Keratinocyte (primary cell): ENCODE measurements at regions not wholly inside any gene's neighbourhood (a gene's known extent, or its start where the extent isn't known, plus 50 kb on each side); places are given as distances from the start of the nearest gene placed in this dataset.
"Not testable (repeated sequence)": the region's sequence is repeated elsewhere in the genome, so short reads cannot be mapped to it uniquely, and the experiment has no call there.

Source experiments
- DNase-seq: peaks from one replicate; pipeline ENCODE4 v3.0.0-alpha.2; 2011; ENCODE audit warnings: low read depth, missing footprints, low spot score
- FAIRE-seq: peaks from 2 replicates; lab custom pipeline; 2011; peaks lifted over from hg19 to GRCh38; lab: Jason Lieb, UNC
- H2AFZ ChIP-seq: 2 replicates; pipeline ENCODE4 v1.6.0; 2012; ENCODE audit warnings: low read length, control low read depth, inconsistent platforms; ENCODE audit not compliant: control insufficient read depth
- H3K27ac ChIP-seq: 2 replicates; pipeline ENCODE4 v1.5.1; 2011; ENCODE audit warnings: low read length; ENCODE audit not compliant: control insufficient read depth, insufficient read depth
- H3K27me3 ChIP-seq: 3 replicates; pipeline ENCODE4 v1.6.0; 2011; ENCODE audit warnings: low read length; ENCODE audit not compliant: control insufficient read depth, insufficient read depth; ENCODE audit errors: extremely low read depth
- H3K36me3 ChIP-seq, 2 experiments: 2 replicates in 1 of 2; 3 replicates in 1 of 2; pipeline ENCODE4 v1.5.1; 2011; ENCODE audit warnings: low read length in 2 of 2, mild to moderate bottlenecking in 1 of 2; ENCODE audit not compliant: control insufficient read depth in 2 of 2, insufficient read depth in 2 of 2; ENCODE audit errors: extremely low read depth in 1 of 2
- H3K4me1 ChIP-seq: 3 replicates; pipeline ENCODE4 v1.5.1; 2011; ENCODE audit warnings: low read length; ENCODE audit not compliant: control insufficient read depth, insufficient read depth; ENCODE audit errors: extremely low read depth
- H3K4me2 ChIP-seq: 3 replicates; pipeline ENCODE4 v1.6.0; 2011; ENCODE audit warnings: low read depth, low read length; ENCODE audit not compliant: control insufficient read depth, insufficient read depth; ENCODE audit errors: extremely low read depth
- H3K4me3 ChIP-seq, 3 experiments: fragments of 200-600 bp in 1 of 3; sonication (generic) in 1 of 3; 2 replicates in 2 of 3; 3 replicates in 1 of 3; pipeline ENCODE4 v1.5.1; 2011 to 2016; ENCODE audit warnings: low read length in 3 of 3, mild to moderate bottlenecking in 3 of 3, control low read depth in 2 of 3, inconsistent platforms in 1 of 3, low read depth in 1 of 3, mixed read lengths in 1 of 3, mixed run types in 1 of 3, moderate library complexity in 1 of 3; ENCODE audit not compliant: control insufficient read depth in 2 of 3, insufficient read depth in 2 of 3; ENCODE audit errors: extremely low read depth in 1 of 3
- H3K79me2 ChIP-seq: 2 replicates; pipeline ENCODE4 v1.6.0; 2012; ENCODE audit warnings: low read length; ENCODE audit not compliant: control insufficient read depth, insufficient read depth
- H3K9ac ChIP-seq: 3 replicates; pipeline ENCODE4 v1.6.0; 2011; ENCODE audit warnings: low read length; ENCODE audit not compliant: control insufficient read depth, insufficient read depth; ENCODE audit errors: extremely low read depth
- H3K9me1 ChIP-seq: 3 replicates; pipeline ENCODE4 v1.6.0; 2011; ENCODE audit warnings: low read length; ENCODE audit not compliant: control insufficient read depth, insufficient read depth; ENCODE audit errors: extremely low read depth
- H3K9me3 ChIP-seq: 2 replicates; pipeline ENCODE4 v1.5.1; 2012; ENCODE audit warnings: low read depth, low read length; ENCODE audit not compliant: control insufficient read depth
- H4K20me1 ChIP-seq: 3 replicates; pipeline ENCODE4 v1.6.0; 2011; ENCODE audit warnings: low read length; ENCODE audit not compliant: control insufficient read depth, insufficient read depth; ENCODE audit errors: extremely low read depth
- dilution Hi-C: fragments of 300-500 bp; cut with MboI; formaldehyde crosslinking; loops from one replicate; pipeline ENCODE4 v1.7.0; 2020; ENCODE audit warnings: low sequenced_read_pairs; ENCODE audit not compliant: extremely low pct_ligation_motif_present

DNA sequence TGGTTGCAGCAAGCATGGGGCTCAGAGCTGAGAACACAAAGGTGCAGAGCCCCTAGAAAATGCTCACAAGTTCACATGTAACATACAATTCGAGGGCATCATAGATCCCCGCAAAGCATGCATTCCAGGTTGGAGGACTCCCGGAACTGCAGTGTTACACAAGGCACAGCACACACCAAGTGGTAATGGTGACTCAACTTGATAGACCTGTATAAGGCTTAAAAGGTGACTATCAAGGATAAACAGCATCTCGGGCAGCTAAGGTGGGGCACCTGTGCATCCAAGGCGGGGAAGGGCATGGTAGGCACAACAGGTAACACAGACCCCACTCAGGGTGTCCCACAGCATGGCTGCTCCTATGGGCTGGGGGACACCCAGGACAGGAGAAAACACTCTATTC lies 167.3 kb downstream of the KLRB1 start:
- H3K9me1 ChIP-seq, H3K79me2 ChIP-seq, H3K9ac ChIP-seq, H3K4me1 ChIP-seq, dilution Hi-C loops, H3K27ac ChIP-seq, DNase-seq, H3K27me3 ChIP-seq, H3K4me2 ChIP-seq, H3K4me3 ChIP-seq, H2AFZ ChIP-seq, H3K36me3 ChIP-seq, H3K9me3 ChIP-seq, FAIRE-seq, H4K20me1 ChIP-seq: not testable (repeated sequence)

GRCh38 chr12:9435682-9436081 lies 172.0 kb downstream of the KLRB1 start:
- H3K4me1 ChIP-seq, H3K4me3 ChIP-seq, H3K9me3 ChIP-seq, H3K27me3 ChIP-seq, H3K9me1 ChIP-seq, H3K4me2 ChIP-seq, H3K79me2 ChIP-seq, H2AFZ ChIP-seq, H4K20me1 ChIP-seq, dilution Hi-C loops, H3K9ac ChIP-seq, H3K27ac ChIP-seq, FAIRE-seq, H3K36me3 ChIP-seq, DNase-seq: not testable (repeated sequence)

DNA sequence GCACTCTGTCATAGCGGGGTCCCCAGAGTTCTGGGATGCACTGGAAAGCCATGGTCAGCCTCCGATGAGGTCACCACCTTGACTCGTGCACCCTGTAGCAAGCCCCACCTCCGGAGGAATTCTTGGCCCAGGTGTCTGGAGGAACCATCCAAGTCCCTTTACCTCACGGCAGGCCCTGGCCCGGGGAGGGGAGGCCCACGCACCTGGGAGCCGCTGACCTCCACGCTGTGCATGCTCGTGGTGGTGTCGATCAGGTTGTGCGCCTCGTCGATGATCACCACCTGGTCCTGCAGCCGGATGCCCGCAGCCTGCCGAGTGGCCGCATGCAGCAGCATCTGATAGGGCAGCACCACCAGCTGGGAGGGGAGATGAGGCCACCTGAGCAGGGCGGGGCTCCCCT lies 177.3 kb downstream of the KLRB1 start:
- dilution Hi-C loops, H2AFZ ChIP-seq, H3K9me1 ChIP-seq, H3K36me3 ChIP-seq, H4K20me1 ChIP-seq, H3K4me3 ChIP-seq, H3K4me1 ChIP-seq, H3K27me3 ChIP-seq, DNase-seq, H3K9me3 ChIP-seq, H3K27ac ChIP-seq, H3K79me2 ChIP-seq, FAIRE-seq, H3K9ac ChIP-seq, H3K4me2 ChIP-seq: not testable (repeated sequence)

- dilution Hi-C loops, H2AFZ ChIP-seq, H3K27me3 ChIP-seq, H3K36me3 ChIP-seq, H3K4me3 ChIP-seq, H3K79me2 ChIP-seq, H3K9me1 ChIP-seq, DNase-seq, H3K4me2 ChIP-seq, H3K9me3 ChIP-seq, H3K27ac ChIP-seq, H3K4me1 ChIP-seq, H4K20me1 ChIP-seq, H3K9ac ChIP-seq, FAIRE-seq: not testable (repeated sequence)
These were observed 178.9 kb downstream of the KLRB1 start for GRCh38 chr12:9428856-9429255.

GRCh38 chr12:9425429-9425828 lies 182.3 kb downstream of the KLRB1 start:
- H4K20me1 ChIP-seq, H3K27me3 ChIP-seq, H3K4me2 ChIP-seq, FAIRE-seq, H3K4me3 ChIP-seq, H3K4me1 ChIP-seq, H3K9me3 ChIP-seq, H3K79me2 ChIP-seq, H3K36me3 ChIP-seq, DNase-seq, dilution Hi-C loops, H3K9me1 ChIP-seq, H3K27ac ChIP-seq, H3K9ac ChIP-seq, H2AFZ ChIP-seq: not testable (repeated sequence)
